ENCODE measurements at regions not wholly inside any gene's neighbourhood (a gene's known extent, or its start where the extent isn't known, plus 50 kb on each side); places are given as distances from the start of the nearest gene placed in this dataset.

DNA sequence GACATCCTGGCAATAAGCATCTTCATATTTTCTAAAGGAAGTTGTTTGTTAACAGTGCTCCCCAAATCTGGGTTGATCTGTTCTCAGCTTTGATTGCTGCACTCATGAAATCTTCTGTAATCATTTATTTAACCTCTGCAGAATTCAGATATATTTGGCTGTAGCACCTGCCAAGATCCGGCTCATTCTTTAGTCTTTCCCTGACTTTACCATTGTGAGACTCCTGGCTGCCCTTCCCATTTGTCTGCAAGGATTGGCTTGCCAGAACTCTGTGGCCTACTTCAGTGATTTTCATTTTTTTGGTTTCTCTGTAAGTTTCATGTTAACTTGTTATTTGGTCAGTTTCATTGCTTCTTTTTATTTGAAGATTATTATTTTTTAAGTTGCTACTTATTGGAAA lies 191.2 kb upstream of the PLXNC1 start:
- TF ChIP-seq EZH2 (IDR thresholded peaks at IDR 0.05; ENCODE audit: borderline replicate concordance, low read depth, low read length, severe bottlenecking) (no peak), CTCF (IDR thresholded peaks at IDR 0.05; ENCODE audit: borderline replicate concordance, extremely low read depth, low read length, poor library complexity, severe bottlenecking) (no peak)

DNA sequence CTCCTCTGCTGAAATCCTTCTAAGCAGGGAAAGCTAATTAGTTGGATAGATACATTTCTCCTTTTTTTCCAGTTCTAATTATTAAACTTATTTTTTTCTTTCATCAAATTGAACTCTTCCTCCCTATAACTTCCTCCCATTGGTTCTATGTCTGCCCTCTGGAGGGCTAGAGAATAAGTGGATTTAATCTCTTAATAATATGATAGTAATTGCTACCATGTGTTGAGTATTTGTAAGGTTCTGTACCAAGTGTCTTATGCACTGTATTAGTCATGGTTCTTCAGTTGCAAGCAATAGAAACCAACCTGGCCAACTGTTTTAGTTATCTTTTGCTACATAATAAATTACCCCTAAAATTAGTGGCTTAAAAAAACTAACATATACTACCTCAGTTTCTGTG lies 190.5 kb upstream of the PLXNC1 start:
- peaks cover 13% of the 10 kb centered on the region for H3K9me3 ChIP-seq (ENCODE audit: insufficient read depth, low read length, severe bottlenecking)
- no peak overlapping the region for H3K4me2 ChIP-seq (ENCODE audit: insufficient read depth, low read length)
- DNase-seq = no peak
- H3K36me3 ChIP-seq (ENCODE audit: insufficient read depth, low read length) = no peaks in the 10 kb centered on the region
- no peak for ATAC-seq (ENCODE audit: insufficient read depth, low read depth)
- TF ChIP-seq EZH2 (IDR thresholded peaks at IDR 0.05; ENCODE audit: borderline replicate concordance, low read depth, low read length, severe bottlenecking) (no peak), CTCF (IDR thresholded peaks at IDR 0.05; ENCODE audit: borderline replicate concordance, extremely low read depth, low read length, poor library complexity, severe bottlenecking) (no peak)
- H2AFZ ChIP-seq (ENCODE audit: low read depth, low read length) = no peak overlapping the region
- H3K4me1 ChIP-seq (ENCODE audit: insufficient read depth, low read length) = no peaks in the 10 kb centered on the region
- H4K20me1 ChIP-seq (ENCODE audit: insufficient read depth, low read length) = no peaks in the 10 kb centered on the region
- H3K79me2 ChIP-seq (ENCODE audit: insufficient read depth, low read length) = no peaks in the 10 kb centered on the region
- no peak overlapping the region for H3K9ac ChIP-seq (ENCODE audit: low read depth, low read length)
- H3K27me3 ChIP-seq (ENCODE audit: insufficient read depth, low read length, poor library complexity) = no peaks in the 10 kb centered on the region
- no peak overlapping the region for H3K4me3 ChIP-seq (ENCODE audit: low read depth in 1 of 2, low read length in 2 of 2)
- no peak overlapping the region for H3K27ac ChIP-seq (ENCODE audit: low read length)

More for the DNA sequence above, 191.2 kb upstream of the PLXNC1 start:
- no peak overlapping the region for H3K4me3 ChIP-seq (ENCODE audit: low read depth in 1 of 2, low read length in 2 of 2)
- H4K20me1 ChIP-seq (ENCODE audit: insufficient read depth, low read length) = no peaks in the 10 kb centered on the region
- H3K36me3 ChIP-seq (ENCODE audit: insufficient read depth, low read length) = no peaks in the 10 kb centered on the region
- no peak overlapping the region for H3K9ac ChIP-seq (ENCODE audit: low read depth, low read length)
- DNase-seq (no peak), ATAC-seq (ENCODE audit: insufficient read depth, low read depth) (no peak)
- H3K27me3 ChIP-seq (ENCODE audit: insufficient read depth, low read length, poor library complexity) = no peaks in the 10 kb centered on the region
- H3K79me2 ChIP-seq (ENCODE audit: insufficient read depth, low read length) = no peaks in the 10 kb centered on the region
- H2AFZ ChIP-seq (ENCODE audit: low read depth, low read length) = no peak overlapping the region
- peaks cover 13% of the 10 kb centered on the region for H3K9me3 ChIP-seq (ENCODE audit: insufficient read depth, low read length, severe bottlenecking)
- peaks cover 5% of the 10 kb centered on the region; the same call in 1 of the 2 replicates for H3K4me1 ChIP-seq (ENCODE audit: insufficient read depth, low read length)
- H3K27ac ChIP-seq (ENCODE audit: low read length) = no peak overlapping the region
- H3K4me2 ChIP-seq (ENCODE audit: insufficient read depth, low read length) = no peak overlapping the region

DNA sequence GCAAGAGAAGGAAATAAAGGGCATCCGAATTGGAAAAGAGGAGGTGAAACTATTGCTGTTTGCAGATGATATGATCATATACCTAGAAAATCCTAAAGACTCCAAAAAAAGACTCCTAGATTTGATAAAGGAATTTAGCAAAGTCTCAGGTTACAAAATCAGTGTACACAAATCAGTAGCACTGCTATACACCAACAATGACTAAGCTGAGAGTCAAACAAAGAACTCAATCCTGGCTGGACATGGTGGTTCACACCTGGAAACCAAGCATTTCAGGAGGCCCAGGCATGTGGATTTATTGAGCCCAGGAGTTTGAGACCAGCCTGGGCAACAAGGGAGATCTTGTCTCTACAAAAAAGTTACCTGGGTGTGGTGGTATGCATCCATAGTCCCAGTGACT lies 188.7 kb upstream of the PLXNC1 start:
- Histone ChIP-seq H4K20me1 (ENCODE audit: insufficient read depth, low read length) (no peaks in the 10 kb centered on the region), H3K27ac (ENCODE audit: low read length) (no peak overlapping the region), H3K4me3 (ENCODE audit: low read depth in 1 of 2, low read length in 2 of 2) (no peak overlapping the region), H3K9me3 (ENCODE audit: insufficient read depth, low read length, severe bottlenecking) (peaks cover 13% of the 10 kb centered on the region), H3K27me3 (ENCODE audit: insufficient read depth, low read length, poor library complexity) (no peaks in the 10 kb centered on the region), H3K4me1 (ENCODE audit: insufficient read depth, low read length) (no peaks in the 10 kb centered on the region), H3K36me3 (ENCODE audit: insufficient read depth, low read length) (no peaks in the 10 kb centered on the region), H2AFZ (ENCODE audit: low read depth, low read length) (no peak overlapping the region), H3K9ac (ENCODE audit: low read depth, low read length) (no peak overlapping the region), H3K79me2 (ENCODE audit: insufficient read depth, low read length) (no peaks in the 10 kb centered on the region), H3K4me2 (ENCODE audit: insufficient read depth, low read length) (no peak overlapping the region)
- TF ChIP-seq CTCF (IDR thresholded peaks at IDR 0.05; ENCODE audit: borderline replicate concordance, extremely low read depth, low read length, poor library complexity, severe bottlenecking) = no peak
- TF ChIP-seq EZH2 (IDR thresholded peaks at IDR 0.05; ENCODE audit: borderline replicate concordance, low read depth, low read length, severe bottlenecking) = no peak
- DNase-seq (no peak), ATAC-seq (ENCODE audit: insufficient read depth, low read depth) (no peak)

DNA sequence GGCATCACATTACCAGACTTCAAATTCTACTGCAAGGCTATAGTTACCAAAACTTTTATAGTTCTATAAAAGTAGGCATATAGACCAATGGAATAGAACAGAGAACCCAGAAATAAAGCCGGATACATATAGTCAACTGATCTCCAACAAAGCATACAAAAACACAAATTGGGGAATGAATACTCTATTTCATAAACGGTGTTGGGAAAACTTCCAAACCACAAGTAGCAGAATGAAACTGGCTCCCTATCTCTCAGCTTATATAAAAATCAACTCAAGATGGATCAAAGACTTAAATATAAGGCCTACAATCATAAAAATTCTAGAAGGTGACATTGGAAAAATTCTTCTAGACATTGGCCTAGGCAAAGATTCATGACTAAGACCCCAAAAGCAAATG lies 187.9 kb upstream of the PLXNC1 start:
- DNase-seq = no peak
- ATAC-seq (ENCODE audit: insufficient read depth, low read depth) = no peak
- Histone ChIP-seq H3K4me2 (ENCODE audit: insufficient read depth, low read length) (no peak overlapping the region), H3K79me2 (ENCODE audit: insufficient read depth, low read length) (no peaks in the 10 kb centered on the region), H3K9me3 (ENCODE audit: insufficient read depth, low read length, severe bottlenecking) (peaks cover 13% of the 10 kb centered on the region), H3K9ac (ENCODE audit: low read depth, low read length) (no peak overlapping the region), H3K4me3 (ENCODE audit: low read depth in 1 of 2, low read length in 2 of 2) (no peak overlapping the region), H2AFZ (ENCODE audit: low read depth, low read length) (no peak overlapping the region), H4K20me1 (ENCODE audit: insufficient read depth, low read length) (no peaks in the 10 kb centered on the region), H3K27ac (ENCODE audit: low read length) (no peak overlapping the region), H3K27me3 (ENCODE audit: insufficient read depth, low read length, poor library complexity) (no peaks in the 10 kb centered on the region), H3K36me3 (ENCODE audit: insufficient read depth, low read length) (no peaks in the 10 kb centered on the region), H3K4me1 (ENCODE audit: insufficient read depth, low read length) (no peaks in the 10 kb centered on the region)
- TF ChIP-seq EZH2 (IDR thresholded peaks at IDR 0.05; ENCODE audit: borderline replicate concordance, low read depth, low read length, severe bottlenecking) (no peak), CTCF (IDR thresholded peaks at IDR 0.05; ENCODE audit: borderline replicate concordance, extremely low read depth, low read length, poor library complexity, severe bottlenecking) (no peak)

All from DND-41 (cell line).